HG02885 (cell line): ENCODE measurements at regions not wholly inside any gene's neighbourhood (a gene's known extent, or its start where the extent isn't known, plus 50 kb on each side); places are given as distances from the start of the nearest gene placed in this dataset.

Experiments used
- ATAC-seq: cut with Tn5 transposase; IDR thresholded peaks from one replicate; pipeline ENCODE4 v1.9.1; 2021; ENCODE audit warnings: mild to moderate bottlenecking; ENCODE audit not compliant: unreplicated experiment, poor library complexity

GRCh38 chr3:5304188-5304587, 116.7 kb downstream of the EDEM1 start:
- no peak for ATAC-seq

- ATAC-seq: peak; percentile 93
Observed at GRCh38 chr3:5304789-5305683, 117.5 kb downstream of the EDEM1 start.

GRCh38 chr3:5305684-5305989, 118.1 kb downstream of the EDEM1 start:
- ATAC-seq: peak; percentile 17

- no peak for ATAC-seq
Observed at GRCh38 chr3:5309171-5309570, 121.7 kb downstream of the EDEM1 start.

- no peak for ATAC-seq
Observed at GRCh38 chr3:5309602-5310001, 122.1 kb downstream of the EDEM1 start.

- ATAC-seq: no peak
Observed at GRCh38 chr3:5310509-5310908, 123.0 kb downstream of the EDEM1 start.

- ATAC-seq: no peak
Observed at GRCh38 chr3:5312290-5312689, 124.8 kb downstream of the EDEM1 start.

- ATAC-seq: no peak
Observed at GRCh38 chr3:5314897-5315296, 127.4 kb downstream of the EDEM1 start.

- no peak for ATAC-seq
Observed at GRCh38 chr3:5317557-5317956, 130.1 kb downstream of the EDEM1 start.

- ATAC-seq: no peak
Observed at GRCh38 chr3:5319454-5319853, 131.9 kb downstream of the EDEM1 start.

- no peak for ATAC-seq
Observed at GRCh38 chr3:5321666-5322340, 134.3 kb downstream of the EDEM1 start.

GRCh38 chr3:5324780-5325179, 137.3 kb downstream of the EDEM1 start:
- no peak for ATAC-seq

GRCh38 chr3:5330152-5330810, 142.8 kb downstream of the EDEM1 start:
- ATAC-seq: no peak

GRCh38 chr3:5331567-5332269, 144.2 kb downstream of the EDEM1 start:
- no peak for ATAC-seq

- ATAC-seq: no peak
Observed at GRCh38 chr3:5332270-5332956, 144.9 kb downstream of the EDEM1 start.

- no peak for ATAC-seq
Observed at GRCh38 chr3:5339967-5340535, 152.5 kb downstream of the EDEM1 start.

GRCh38 chr3:5341610-5342009, 154.1 kb downstream of the EDEM1 start:
- no peak for ATAC-seq

- ATAC-seq: no peak
Observed at GRCh38 chr3:5343459-5343858, 156.0 kb downstream of the EDEM1 start.

- no peak for ATAC-seq
Observed at GRCh38 chr3:5344707-5345106, 157.2 kb downstream of the EDEM1 start.

- ATAC-seq: no peak
Observed at GRCh38 chr3:5347486-5347885, 160.0 kb downstream of the EDEM1 start.
